ENCODE measurements at regions not wholly inside any gene's neighbourhood (a gene's known extent, or its start where the extent isn't known, plus 50 kb on each side); places are given as distances from the start of the nearest gene placed in this dataset.

DNA sequence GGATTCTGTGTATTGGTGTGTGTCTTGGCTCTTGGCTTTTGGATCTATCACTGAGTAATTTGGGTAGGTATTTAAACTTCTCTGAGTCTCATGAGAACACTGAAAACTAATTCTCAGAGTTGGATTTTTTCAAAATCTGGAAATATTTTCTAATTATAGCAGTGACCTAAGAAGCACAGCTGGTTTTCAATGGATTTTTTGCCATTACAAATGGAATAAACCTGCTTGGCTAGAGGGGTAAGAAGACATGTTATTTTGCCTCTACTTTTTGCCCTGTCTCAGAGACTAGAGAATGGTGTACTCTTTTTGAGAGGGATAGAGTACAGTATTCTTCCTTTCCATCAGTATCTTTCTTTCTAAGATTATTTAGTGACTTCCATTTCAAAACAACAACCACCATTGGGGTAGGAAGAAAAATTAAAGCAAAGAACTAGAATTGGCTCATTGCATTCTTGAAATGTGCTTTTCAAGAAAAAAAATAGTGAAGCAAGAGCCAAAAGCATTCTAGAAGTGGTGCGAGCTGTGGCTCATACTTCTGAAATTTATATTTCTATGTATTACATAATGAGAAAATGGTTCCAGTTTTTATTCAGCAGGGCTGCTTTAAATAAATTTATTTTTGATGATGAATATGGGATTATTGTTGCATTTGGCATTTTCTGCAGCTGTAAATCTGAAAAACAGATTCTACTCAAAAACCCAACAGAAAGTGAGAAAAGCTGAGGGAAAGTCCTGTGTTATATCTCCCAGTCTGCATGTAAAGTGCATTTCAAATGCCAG, 850.2 kb upstream of the SLIT2 start:
- no peak for DNase-seq (ENCODE audit: low read depth)

DNA sequence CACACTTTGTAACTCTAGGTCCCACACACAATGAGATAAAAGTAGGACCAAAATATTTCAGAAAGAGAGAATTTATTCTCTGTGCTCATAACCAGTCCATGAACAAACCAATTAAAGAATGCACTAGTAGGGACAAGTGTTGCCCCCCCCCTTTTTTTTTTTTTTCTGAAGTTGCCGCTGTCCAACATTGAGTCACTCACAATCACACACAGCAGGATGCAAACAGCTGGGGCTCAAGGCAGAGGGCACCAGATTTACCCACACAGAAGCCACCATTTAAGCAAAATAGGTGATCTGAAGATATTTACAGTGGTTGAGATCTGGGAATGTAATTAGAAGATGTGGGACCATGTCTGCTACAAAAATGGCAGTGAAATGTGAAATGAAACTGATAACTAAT, 850.9 kb upstream of the SLIT2 start:
- no peak for DNase-seq (ENCODE audit: low read depth)

DNA sequence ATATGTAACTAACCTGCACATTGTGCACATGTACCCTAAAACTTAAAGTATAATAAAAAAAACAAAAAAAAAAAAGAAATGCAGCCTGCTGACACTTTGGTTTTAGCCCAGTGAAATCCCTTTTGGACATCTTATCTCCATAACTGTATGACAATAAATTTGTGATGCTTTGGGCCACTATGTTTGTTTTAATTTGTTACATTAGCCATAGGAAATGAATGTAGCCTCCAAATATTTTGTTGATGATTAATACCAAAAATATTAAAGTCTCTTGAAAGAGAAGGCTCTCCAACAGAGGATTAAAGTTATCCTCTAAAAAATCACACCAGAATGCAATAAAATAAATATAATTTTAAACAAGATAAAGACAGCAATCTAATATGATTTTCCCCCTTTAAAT, 852.7 kb upstream of the SLIT2 start:
- no peak for DNase-seq (ENCODE audit: low read depth)

DNA sequence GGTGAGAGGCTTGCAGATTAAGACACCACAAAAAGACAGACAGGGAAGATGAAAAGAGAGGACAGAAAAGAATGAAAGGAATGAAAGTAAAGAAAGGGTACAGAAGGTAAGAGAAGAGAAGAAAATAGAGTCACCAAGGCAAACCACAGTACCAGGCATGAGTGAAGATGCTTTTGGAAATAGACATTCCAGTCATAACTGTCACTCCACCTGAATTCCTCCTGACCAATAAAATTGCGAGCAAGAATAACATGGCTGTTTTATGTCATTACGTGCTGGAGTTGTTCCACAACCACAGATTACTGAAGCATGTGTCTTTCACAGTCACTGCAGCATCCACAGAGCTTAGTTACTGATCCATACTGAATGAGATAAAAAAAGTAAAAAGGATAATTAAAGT, 864.9 kb upstream of the SLIT2 start:
- DNase-seq (ENCODE audit: low read depth), result no peak

DNA sequence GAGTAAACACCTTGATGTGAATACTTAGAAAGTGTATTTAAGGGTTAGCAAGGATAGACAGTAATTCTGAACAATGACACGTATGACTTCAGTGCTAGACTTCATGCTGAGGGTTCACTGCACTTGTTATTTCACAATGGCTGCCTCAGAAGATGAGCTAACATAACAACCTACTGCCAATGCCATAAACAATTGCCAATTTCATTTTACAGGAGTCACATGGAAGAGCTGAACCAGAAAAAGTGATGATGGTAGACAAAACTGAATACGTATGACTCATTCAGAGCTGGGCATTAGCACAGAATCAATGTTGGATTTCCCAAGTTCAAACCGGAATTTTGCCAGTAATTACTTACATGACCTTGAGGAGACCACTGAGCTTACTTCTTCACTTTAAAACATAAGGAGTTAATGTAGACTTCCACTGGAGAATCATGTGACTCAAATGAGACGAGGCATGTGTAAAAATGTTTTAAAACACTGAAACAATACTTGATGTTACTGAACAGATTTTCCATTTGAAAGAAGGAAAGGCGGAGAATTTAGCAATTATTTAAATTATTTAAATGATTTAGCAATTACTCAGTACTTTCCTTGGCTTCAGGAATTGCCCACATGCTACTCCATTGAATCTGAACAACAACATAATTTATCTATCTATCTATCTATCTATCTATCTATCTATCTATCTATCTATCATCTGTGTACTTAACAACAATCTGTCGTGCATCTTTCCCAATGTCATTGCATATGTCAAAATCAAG, 868.5 kb upstream of the SLIT2 start:
- no peak for DNase-seq (ENCODE audit: low read depth)

DNA sequence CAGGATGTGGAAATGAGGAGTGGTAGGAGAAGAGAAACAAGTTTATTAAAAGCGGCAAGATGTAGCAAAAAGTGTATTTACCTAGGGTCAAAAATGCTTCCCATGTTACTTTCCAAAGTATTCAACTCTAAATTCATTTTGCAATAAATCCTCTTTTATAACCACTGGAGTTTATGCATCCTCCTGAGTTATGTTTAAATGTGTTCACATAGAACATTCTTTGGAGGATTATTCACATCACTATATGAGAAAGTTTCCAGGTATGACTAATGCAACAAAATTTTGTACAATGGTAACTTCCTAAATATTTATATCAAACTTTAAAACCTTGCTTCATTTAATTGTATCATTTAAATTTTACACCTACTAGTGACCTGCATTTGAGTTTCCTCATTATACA, 870.6 kb upstream of the SLIT2 start:
- no peak for DNase-seq (ENCODE audit: low read depth)

DNA sequence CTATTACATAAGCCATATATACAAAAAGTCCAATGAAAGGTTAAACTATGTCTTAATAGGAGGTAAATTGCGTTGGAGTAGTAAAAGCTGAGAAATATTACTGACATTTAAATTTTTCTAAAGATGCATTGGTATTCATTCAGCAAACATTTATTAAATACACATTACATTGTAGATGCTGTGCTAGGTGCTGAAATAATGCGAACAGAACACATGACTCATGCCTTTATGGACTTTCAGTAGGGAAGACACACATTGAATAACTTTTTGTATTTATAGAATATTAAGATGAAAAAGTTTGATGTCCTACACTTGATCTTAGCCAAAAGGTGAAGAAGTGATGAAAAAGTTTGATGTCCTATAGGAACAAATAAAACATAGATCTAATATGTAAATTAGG, 871.1 kb upstream of the SLIT2 start:
- no peak for DNase-seq (ENCODE audit: low read depth)

DNA sequence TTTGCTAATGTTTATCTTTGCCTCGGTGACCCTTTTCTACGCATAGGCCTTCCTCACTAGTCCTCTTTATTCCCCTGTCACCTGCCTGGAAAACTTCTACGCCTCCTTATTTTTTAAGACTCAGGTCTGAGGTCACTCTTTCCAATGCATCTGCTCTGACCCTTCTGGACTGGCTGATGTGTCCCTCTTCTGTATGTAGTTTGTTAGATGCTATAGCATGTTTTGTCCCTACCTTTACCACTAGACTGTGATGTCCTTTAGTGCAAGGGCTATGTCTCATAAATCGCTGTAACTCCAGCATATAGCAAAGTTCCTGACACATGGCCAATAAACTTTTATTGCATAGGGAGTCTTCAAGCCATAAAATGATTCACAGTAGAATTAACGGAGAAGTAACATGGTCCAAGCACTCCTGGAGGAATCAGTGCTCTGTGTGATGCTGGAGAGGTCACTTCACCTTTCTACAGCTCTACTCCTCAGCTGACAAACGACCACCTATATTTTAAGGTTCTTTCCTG, 872.5 kb upstream of the SLIT2 start:
- DNase-seq (ENCODE audit: low read depth), result no peak

DNA sequence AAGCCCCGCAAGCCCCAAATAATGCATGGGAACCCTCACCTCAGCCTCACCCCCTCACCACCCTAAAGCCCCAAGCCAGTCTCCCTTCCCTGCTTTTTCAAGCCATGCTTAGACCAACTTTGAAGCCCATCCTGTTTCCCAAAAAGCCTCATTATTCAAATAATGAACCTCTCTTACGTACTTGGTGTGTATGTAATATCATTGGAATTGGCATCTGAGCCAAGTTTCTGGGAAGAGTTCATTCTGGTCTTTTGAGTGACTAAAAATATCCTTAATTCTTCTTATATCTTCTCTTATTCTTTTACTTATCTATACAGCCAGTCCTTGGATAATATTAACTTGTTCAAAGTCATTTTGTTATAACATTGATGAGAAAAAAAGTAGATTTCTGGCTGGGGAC, 875.8 kb upstream of the SLIT2 start:
- DNase-seq (ENCODE audit: low read depth), result no peak

DNA sequence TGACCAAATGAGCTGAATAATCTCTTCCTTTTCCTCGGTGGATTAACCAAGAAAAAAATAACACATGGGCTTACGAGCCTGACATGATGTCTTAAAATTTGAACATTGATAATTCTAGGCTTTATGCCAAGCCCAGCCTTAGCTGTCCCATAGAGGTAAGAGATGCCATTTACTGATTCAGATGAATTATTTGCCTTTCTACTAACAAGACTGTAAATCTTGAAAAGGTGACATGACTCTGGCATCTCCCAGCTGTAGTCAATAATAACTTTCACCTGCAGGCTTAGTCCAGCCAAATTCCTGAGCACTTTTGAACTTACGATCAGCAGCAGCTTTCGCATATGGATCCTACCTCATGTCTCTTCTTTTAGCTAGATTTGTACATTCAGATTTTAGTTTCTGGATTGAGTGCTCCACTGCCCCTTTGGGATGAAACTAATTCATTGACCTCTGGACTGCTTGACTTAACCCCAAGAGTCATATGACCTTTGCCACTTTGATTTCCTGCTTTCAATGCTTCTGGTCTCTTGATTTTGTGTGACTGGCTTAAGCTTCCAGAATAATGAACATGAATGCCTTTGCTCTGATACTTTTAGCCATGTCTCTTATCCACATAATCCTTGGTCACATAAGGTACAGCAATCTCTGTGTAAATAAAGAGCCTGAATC, 876.4 kb upstream of the SLIT2 start:
- no peak for DNase-seq (ENCODE audit: low read depth)

DNA sequence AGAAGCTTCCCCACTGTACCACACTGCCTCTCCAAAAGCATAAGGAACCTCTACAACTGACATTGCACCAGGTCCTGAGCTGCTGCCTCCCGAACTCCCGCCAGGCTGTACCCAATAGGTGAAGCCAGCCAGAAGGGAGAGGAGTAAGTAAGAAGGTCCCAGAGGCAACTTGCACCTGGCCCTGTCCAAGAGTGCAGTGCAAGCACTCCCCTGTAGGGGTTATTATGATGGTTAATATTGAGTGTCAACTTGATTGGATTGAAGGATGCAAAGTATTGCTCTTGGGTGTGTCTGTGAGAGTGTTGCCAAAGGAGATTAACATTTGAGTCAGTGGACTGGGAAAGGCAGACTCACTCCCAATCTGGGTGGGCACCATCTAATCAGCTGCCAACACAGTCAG, 879.3 kb upstream of the SLIT2 start:
- DNase-seq (ENCODE audit: low read depth), result no peak

DNA sequence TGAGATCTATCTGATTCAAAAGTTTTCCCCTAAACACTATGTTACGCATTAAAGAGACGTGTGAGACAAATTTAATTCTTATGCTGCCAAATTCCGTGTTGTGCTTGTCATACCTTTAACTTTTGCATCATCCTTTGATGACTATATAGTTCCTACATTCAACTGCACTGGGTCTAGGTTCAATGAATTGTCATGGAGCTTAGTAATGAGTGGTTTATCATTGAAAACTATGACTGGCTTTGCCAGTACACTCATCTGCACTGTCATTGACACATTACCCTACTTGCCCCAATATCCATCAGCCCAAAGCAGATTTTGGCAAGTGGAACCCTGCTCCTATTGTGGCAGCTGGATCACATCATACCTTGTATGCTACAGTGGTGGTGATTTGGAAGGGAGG, 882.9 kb upstream of the SLIT2 start:
- DNase-seq (ENCODE audit: low read depth), result no peak

DNA sequence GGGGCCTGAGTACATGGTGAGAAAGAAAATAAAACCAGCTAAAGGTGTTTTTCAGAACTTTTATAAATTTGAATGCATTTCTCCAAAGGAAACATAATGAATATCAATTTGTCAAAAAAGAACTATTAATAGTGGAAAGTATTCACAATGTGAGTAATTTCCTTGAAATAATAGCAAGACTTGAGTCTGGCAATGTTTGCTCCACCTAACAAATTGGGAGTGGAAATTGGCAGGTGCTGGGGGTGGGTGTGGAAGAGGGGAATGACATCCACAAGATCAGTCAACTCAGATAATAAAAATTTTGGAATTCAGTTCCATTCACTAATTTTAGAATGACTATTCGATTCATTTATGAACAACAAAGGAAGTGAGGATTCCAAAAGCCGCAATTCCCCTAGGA, 884.8 kb upstream of the SLIT2 start:
- DNase-seq (ENCODE audit: low read depth), result no peak

DNA sequence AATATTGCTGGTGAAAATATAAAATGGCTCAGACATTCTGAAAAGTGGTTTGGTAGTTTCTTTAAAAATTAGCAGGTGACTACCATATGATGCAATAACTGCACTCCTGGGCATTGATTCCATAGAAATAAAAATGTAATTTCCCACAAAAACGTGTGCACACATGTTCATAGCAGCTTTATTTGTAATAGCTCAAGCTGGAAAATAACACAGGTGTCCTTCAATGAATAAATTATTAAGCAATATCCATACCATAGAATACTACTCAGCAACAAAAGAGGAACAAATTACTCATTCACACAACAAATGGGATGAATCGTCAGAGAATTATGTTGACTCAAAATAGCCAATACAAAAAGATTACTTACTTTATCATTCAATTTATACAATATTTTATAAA, 893.7 kb upstream of the SLIT2 start:
- no peak for DNase-seq (ENCODE audit: low read depth)

DNA sequence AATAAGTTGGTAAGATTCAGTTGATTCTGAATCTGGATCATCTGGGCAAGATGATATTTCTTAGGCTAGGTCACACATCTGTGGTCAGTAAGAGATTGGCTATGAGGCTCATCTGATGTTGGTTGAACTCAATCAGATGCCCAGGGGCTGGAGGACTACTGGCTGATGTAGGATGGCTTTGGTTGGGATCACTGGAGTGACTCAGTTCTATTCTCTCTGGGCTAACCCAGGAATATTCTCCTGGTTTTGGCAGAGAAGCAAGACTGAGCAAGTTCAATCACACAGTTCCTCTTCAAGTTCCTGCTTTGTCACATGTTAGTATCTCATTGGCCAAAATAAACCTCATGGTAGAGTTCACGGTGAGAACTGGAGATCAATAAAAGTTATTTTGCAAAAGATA, 902.3 kb upstream of the SLIT2 start:
- DNase-seq (ENCODE audit: low read depth), result no peak

DNA sequence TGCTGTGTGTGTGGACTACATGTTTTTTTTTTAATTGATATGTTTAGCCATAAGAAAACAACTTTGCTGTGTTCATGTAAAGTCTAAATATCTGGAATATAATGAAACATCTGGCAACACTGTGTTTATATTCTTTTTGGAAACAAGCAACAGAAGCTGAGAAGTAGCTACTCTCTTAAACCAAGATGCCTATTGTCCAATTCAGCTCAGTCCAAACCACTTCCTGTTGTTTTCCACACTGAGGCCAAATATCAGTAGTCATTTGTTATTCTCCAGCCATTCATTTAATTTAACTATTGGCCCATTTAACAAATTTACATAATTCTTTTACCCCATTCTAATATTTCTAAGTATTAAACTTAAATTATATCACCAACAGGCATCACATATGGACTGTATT, 903.0 kb upstream of the SLIT2 start:
- DNase-seq (ENCODE audit: low read depth), result no peak

DNA sequence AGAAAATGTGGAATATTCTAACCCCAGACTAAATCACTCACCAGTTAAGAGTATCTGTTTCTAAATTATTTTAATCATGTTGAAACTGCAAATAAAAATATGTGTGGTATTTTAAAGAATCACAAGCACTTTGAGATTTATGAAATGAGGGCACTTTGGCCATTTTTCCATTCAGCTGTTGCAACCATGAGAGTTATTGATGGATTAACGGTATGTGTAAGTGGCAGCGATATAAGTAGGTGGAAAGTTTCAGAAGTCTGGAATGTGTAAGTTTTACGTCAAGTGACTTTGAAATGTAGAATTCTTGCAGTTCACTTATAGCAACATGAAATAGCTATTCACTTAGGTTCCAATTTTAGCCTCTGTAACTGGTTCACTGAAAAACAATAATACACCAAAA, 905.1 kb upstream of the SLIT2 start:
- no peak for DNase-seq (ENCODE audit: low read depth)

DNA sequence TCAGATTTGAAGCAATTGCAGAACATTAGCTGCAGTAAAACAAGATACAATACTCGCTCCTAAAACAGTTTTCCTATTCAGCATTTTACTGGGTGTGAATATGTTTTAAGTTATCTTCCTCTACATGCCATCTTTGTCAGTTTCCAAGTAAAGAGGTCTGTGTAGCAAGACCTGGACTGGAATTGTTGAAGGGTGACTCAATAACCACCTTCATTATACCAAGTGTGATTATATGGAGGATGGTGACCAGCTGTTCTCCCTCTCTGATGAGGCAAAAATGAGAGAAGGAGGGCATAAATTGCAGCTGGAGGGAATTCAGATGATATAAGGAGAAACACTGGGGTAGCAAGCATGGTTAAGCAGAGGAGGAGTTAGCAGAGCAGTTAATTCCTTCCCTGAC, 922.1 kb upstream of the SLIT2 start:
- no peak for DNase-seq (ENCODE audit: low read depth)

DNA sequence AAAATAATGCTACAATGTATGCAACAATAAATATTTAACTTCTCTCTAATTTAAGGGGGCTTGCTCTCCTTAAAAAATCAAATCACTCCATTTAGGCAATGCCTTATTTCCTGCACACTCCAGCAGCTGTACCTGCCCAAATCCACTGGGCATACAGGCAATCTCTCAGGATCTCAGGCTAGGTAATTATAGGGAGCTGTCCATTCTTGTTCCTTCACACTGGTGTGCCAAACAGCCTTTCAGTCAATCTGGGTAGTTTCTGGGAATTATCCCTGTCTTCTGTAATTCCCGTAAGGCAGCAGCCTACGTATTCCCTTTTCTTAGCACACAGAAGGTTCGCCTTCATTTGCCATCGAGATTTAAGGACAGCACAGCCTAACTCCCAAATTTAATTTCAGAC, 922.6 kb upstream of the SLIT2 start:
- no peak for DNase-seq (ENCODE audit: low read depth)

DNA sequence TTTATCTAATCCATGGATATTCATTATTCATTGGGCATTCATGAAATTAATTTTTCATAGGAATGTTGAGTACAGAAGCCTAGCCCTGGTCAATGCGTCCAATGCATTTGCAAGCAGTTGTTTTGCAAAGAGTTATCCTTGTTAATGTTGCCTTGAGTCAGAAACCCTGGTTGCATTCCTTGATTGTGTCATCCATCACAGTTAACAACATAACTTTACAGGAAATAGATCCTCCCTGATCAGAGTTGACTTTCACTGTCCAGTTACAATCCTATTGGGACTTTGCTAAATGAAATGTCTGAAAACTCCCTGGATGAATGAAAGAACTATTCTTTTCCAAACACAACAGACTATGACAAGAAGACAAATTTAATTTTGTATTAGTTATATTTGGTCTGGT, 924.3 kb upstream of the SLIT2 start:
- DNase-seq (ENCODE audit: low read depth), result no peak

DNA sequence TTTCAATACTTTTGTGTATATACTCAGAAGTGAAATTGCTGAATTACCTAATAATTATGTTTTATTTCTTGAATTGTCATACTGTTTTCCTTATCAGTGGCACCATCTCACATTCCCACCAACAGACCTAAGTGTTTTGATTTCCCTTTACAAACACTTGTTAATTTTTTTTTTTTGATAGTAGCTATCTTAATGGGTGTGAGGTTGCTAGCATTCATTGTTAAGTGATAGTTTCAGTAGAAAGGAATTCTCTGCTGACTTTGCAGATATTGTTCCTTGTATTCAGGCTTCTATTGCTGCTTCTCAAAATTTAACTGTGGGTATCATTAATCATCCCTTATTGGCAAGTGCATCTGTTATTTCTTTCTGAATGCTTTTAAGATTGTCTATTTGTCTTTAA, 927.5 kb upstream of the SLIT2 start:
- no peak for DNase-seq (ENCODE audit: low read depth)

DNA sequence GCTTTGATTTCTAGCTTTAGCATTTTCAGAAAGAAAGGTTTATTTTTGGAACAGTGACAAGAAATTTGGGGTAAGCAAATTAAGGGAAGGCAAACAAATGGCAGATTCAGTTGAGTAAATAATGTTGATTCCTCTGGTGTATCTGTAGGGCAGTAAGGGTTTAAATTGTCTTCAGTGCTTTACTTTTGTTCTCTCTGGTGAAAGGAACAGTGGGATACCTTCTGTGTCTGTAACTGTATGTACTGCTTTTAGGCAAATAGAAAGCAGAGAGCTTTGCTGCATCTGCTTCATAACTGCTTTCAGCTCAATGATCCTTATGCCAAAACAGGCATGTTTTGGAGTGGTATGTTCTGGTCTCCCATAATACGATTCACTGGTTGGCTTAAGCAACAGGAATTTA, 932.1 kb upstream of the SLIT2 start:
- DNase-seq (ENCODE audit: low read depth), result no peak

DNA sequence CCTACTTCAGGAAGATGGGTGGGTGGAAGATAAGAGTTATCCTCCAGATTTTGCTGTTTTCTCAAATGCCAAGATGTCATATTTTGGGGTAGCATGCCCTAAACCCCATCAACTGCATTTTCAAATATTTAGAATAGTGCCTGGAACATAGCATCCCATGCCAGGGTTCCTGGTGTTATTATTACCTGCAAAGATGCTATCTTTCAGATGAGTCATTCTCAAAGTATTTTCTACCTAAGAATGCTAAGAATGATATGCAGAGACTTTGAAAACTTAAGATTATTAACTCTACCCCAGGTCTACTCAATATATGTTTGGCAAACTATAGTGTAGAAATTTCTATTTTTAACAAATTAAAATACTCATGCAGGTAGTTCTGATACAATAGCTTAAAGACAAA, 934.3 kb upstream of the SLIT2 start:
- no peak for DNase-seq (ENCODE audit: low read depth)
